GM20000 (cell line): ENCODE measurements at regions not wholly inside any gene's neighbourhood (a gene's known extent, or its start where the extent isn't known, plus 50 kb on each side); places are given as distances from the start of the nearest gene placed in this dataset.
"Not testable (repeated sequence)": the region's sequence is repeated elsewhere in the genome, so short reads cannot be mapped to it uniquely, and the experiment has no call there.

Experiments used
- DNase-seq: peaks from one replicate; pipeline ENCODE4 v3.0.0; 2012; ENCODE audit warnings: low spot score
- CTCF ChIP-seq: IDR thresholded peaks from 2 replicates; pipeline ENCODE4 v1.5.1; 2012; ENCODE audit warnings: mild to moderate bottlenecking, control low read depth; ENCODE audit errors: extremely low read depth, missing control alignments

GRCh38 chr4:31768756-31769155, 1048.6 kb downstream of the PCDH7 start:
- DNase-seq: no peak
- no peak for TF ChIP-seq CTCF

GRCh38 chr4:31783311-31783710, 1063.1 kb downstream of the PCDH7 start:
- DNase-seq: no peak
- TF ChIP-seq CTCF: no peak

GRCh38 chr4:31784558-31784957, 1064.4 kb downstream of the PCDH7 start:
- no peak for TF ChIP-seq CTCF
- no peak for DNase-seq

- TF ChIP-seq CTCF: no peak
- no peak for DNase-seq
Observed at GRCh38 chr4:31787701-31788100, 1067.5 kb downstream of the PCDH7 start.

- no peak for TF ChIP-seq CTCF
- DNase-seq: no peak
Observed at GRCh38 chr4:31788676-31789075, 1068.5 kb downstream of the PCDH7 start.

- TF ChIP-seq CTCF: no peak
- DNase-seq: no peak
Observed at GRCh38 chr4:31791666-31792065, 1071.5 kb downstream of the PCDH7 start.

GRCh38 chr4:31793907-31794306, 1073.7 kb downstream of the PCDH7 start:
- no peak for TF ChIP-seq CTCF
- no peak for DNase-seq

GRCh38 chr4:31797052-31797451, 1076.9 kb downstream of the PCDH7 start:
- DNase-seq: not testable (repeated sequence)
